ENCODE measurements at regions not wholly inside any gene's neighbourhood (a gene's known extent, or its start where the extent isn't known, plus 50 kb on each side); places are given as distances from the start of the nearest gene placed in this dataset.

DNA sequence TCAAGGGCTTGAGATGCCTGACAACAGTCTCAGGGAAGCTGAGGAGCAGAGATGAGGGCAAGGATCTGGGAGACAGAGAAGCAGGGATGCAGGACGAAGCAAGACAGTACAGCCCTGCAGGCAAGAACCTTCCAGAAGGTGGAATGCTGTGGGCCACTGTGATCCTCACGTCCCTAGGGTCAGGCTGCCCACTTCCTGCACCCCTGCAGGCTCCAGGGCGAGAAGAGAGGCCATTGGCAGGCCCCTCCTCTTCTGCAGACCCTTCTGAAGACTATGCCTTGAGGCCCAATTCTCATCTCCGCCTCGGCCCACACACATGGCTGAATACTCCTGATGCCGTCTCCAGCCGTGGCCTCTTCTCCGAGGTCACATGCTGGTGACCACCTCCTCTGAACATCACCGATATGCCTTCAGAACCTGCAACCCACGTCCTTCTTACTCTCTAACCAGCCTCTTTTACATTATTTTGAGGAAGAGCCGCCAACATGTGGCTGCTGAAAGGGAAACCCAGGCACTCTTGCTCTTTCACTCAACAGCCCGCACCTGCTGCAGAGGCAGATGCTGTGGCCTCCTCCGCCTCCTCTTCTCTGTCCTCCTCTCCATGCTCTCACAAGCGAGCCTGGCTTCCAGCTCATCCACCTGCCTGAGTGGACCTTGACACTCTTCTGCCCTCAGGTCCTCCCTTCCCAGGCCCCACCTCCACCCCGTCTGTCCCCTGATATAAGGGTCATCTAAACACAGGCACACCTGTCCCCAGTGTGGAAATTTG lies 181.5 kb downstream of the IRX2 start:
- Histone ChIP-seq H3K4me2 (no peak overlapping the region), H3K9ac (no peak overlapping the region), H3K27ac (no peak overlapping the region), H2AFZ (ENCODE audit: low read depth) (no peak overlapping the region), H3K36me3 (ENCODE audit: insufficient read depth) (no peaks in the 10 kb centered on the region), H3K79me2 (ENCODE audit: insufficient read depth, low read depth) (no peaks in the 10 kb centered on the region), H4K20me1 (ENCODE audit: insufficient read depth) (no peaks in the 10 kb centered on the region), H3K4me3 (IDR thresholded peaks at IDR 0.05; ENCODE audit: insufficient read depth, low read depth, low read length) (no peak overlapping the region), H3K4me1 (ENCODE audit: low read depth, poor library complexity, severe bottlenecking) (no peaks in the 10 kb centered on the region), H3K27me3 (ENCODE audit: insufficient read depth, low read depth) (no peaks in the 10 kb centered on the region)
- TF ChIP-seq, protein P1, sequence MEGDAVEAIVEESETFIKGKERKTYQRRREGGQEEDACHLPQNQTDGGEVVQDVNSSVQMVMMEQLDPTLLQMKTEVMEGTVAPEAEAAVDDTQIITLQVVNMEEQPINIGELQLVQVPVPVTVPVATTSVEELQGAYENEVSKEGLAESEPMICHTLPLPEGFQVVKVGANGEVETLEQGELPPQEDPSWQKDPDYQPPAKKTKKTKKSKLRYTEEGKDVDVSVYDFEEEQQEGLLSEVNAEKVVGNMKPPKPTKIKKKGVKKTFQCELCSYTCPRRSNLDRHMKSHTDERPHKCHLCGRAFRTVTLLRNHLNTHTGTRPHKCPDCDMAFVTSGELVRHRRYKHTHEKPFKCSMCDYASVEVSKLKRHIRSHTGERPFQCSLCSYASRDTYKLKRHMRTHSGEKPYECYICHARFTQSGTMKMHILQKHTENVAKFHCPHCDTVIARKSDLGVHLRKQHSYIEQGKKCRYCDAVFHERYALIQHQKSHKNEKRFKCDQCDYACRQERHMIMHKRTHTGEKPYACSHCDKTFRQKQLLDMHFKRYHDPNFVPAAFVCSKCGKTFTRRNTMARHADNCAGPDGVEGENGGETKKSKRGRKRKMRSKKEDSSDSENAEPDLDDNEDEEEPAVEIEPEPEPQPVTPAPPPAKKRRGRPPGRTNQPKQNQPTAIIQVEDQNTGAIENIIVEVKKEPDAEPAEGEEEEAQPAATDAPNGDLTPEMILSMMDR (conservative IDR thresholded peaks at IDR 0.05; ENCODE audit: low read depth, low read length), result no peak

DNA sequence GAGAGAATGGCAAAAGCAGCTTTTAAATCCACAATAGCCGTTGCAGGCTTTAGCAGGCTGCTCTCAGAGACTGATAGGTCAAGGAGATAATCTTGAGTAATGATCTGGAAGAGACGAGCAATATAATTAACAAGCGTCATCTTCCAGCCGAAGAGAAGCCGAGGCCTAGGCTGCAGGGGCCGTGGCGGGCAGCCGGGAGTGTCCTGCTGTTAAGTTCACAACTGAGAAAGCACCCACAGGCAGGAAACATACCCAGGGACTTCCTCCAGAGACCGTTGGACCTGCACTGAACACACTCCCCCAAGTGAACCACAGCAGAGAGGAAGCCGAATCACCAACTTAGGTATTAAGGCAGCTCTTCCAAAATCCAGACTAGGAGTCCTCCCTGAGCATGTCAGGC lies 182.3 kb downstream of the IRX2 start:
- Histone ChIP-seq H3K4me2 (no peak overlapping the region), H3K27me3 (ENCODE audit: insufficient read depth, low read depth) (no peaks in the 10 kb centered on the region), H3K9ac (no peak overlapping the region), H3K36me3 (ENCODE audit: insufficient read depth) (no peaks in the 10 kb centered on the region), H3K79me2 (ENCODE audit: insufficient read depth, low read depth) (no peaks in the 10 kb centered on the region), H2AFZ (ENCODE audit: low read depth) (no peak overlapping the region), H3K4me3 (IDR thresholded peaks at IDR 0.05; ENCODE audit: insufficient read depth, low read depth, low read length) (no peak overlapping the region), H3K27ac (no peak overlapping the region), H4K20me1 (ENCODE audit: insufficient read depth) (no peaks in the 10 kb centered on the region), H3K4me1 (ENCODE audit: low read depth, poor library complexity, severe bottlenecking) (no peaks in the 10 kb centered on the region)
- TF ChIP-seq, protein P1 (conservative IDR thresholded peaks at IDR 0.05; ENCODE audit: low read depth, low read length), result no peak

DNA sequence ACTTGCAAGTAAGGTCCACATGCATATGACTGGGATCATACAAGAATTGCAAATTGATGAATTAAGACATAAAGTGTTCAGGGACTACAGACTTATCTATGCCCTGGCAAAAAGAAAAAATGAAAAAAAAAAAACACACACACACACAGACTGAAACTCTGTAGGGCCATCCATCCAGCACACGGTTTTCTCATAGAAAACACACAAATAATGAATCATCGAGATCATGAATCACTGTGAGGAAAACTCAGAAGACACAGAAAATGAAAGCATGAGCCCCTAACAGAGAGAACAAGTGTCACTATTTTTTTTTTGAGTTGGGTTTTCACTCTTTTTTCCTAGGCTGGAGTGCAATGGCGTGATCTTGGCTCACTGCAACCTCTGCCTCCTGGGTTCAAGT lies 185.2 kb downstream of the IRX2 start:
- Histone ChIP-seq H4K20me1 (ENCODE audit: insufficient read depth) (no peaks in the 10 kb centered on the region), H3K36me3 (ENCODE audit: insufficient read depth) (no peaks in the 10 kb centered on the region), H3K4me1 (ENCODE audit: low read depth, poor library complexity, severe bottlenecking) (no peaks in the 10 kb centered on the region), H3K27me3 (ENCODE audit: insufficient read depth, low read depth) (no peaks in the 10 kb centered on the region), H2AFZ (ENCODE audit: low read depth) (no peak overlapping the region), H3K79me2 (ENCODE audit: insufficient read depth, low read depth) (no peaks in the 10 kb centered on the region), H3K27ac (no peak overlapping the region), H3K9ac (no peak overlapping the region), H3K4me2 (no peak overlapping the region), H3K4me3 (IDR thresholded peaks at IDR 0.05; ENCODE audit: insufficient read depth, low read depth, low read length) (no peak overlapping the region)
- TF ChIP-seq, protein P1 (conservative IDR thresholded peaks at IDR 0.05; ENCODE audit: low read depth, low read length), result no peak

DNA sequence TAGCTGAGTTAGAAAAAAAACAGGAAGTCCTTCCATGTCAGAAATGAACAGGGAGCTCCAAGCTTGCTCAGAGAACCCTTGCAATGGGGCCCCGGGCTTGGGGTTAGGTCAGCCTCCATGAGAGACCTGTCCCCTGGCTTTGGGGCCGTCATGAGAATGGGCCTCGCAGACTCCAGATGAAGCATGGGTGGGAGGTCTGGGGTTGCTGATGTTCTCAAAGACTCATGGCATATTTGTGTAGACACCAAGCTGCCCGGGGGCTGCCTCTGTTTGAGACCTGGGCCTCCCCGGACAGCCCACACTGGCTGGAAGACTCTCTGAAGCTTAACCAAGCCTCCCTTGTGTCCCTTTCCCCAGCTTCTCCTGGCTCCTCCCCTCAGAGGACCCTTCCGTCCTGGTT lies 186.3 kb downstream of the IRX2 start:
- Histone ChIP-seq H3K4me1 (ENCODE audit: low read depth, poor library complexity, severe bottlenecking) (no peaks in the 10 kb centered on the region), H3K27me3 (ENCODE audit: insufficient read depth, low read depth) (no peaks in the 10 kb centered on the region), H3K27ac (no peak overlapping the region), H3K4me3 (IDR thresholded peaks at IDR 0.05; ENCODE audit: insufficient read depth, low read depth, low read length) (no peak overlapping the region), H3K9ac (no peak overlapping the region), H3K79me2 (ENCODE audit: insufficient read depth, low read depth) (no peaks in the 10 kb centered on the region), H3K36me3 (ENCODE audit: insufficient read depth) (no peaks in the 10 kb centered on the region), H3K4me2 (no peak overlapping the region), H2AFZ (ENCODE audit: low read depth) (no peak overlapping the region), H4K20me1 (ENCODE audit: insufficient read depth) (no peaks in the 10 kb centered on the region)
- TF ChIP-seq, protein P1 (conservative IDR thresholded peaks at IDR 0.05; ENCODE audit: low read depth, low read length), result no peak

All from KMS-11 (cell line).